ENCODE measurements at regions not wholly inside any gene's neighbourhood (a gene's known extent, or its start where the extent isn't known, plus 50 kb on each side); places are given as distances from the start of the nearest gene placed in this dataset.

DNA sequence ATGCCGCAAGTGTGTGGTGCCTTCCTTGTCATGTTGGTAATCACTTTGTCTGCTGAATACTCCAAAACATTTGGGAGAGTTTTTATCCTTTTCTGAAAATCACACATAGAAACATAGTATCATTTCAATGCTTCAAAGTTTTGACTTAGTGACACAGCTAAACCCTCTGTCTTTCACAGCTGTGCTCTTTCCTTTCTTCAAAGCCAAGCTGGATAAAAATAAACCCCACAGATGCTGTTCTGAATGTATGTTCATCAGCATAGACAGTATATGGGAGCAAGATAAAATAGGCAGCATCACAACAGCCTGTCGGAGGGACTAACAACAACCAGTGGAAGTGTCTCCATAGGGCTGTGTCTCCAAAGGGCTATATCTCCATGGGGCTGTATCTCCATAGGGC, 331.3 kb upstream of the DCC start:
- Mint-ChIP-seq H3K27me3 (no peaks in the 10 kb centered on the region), H3K4me1 (no peaks in the 10 kb centered on the region), H3K27ac (no peak overlapping the region), H3K4me3 (no peak overlapping the region), H3K36me3 (ENCODE audit: low read depth) (no peaks in the 10 kb centered on the region), H3K9me3 (peaks cover 3% of the 10 kb centered on the region)
- CTCF ChIA-PET: no interaction called here
- POLR2A ChIA-PET: no interaction called here
- DNase-seq: no peak

DNA sequence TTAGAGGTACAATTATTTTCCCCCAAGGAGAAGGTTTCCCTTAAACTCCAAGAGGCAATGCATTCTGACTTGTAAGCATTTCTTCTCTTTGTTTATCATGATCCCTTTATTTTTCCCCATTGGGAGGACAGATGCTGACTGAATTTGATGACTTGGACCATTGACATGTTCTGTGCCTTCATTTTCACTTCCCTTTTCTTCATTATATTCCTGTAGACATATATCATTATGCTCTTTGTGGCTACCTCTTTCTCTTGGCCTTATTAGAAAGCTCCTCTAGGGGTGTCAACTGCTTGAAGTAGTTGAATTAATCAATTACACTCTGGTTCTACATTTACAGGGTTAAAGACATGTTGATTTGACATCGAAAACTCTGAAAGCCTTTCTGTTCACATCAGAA, 330.0 kb upstream of the DCC start:
- DNase-seq: no peak
- ChIA-PET POLR2A (no interaction called here), CTCF (no interaction called here)
- Mint-ChIP-seq H3K27me3 (no peaks in the 10 kb centered on the region), H3K9me3 (peaks cover 2% of the 10 kb centered on the region), H3K27ac (no peak overlapping the region), H3K4me3 (no peak overlapping the region), H3K4me1 (no peaks in the 10 kb centered on the region), H3K36me3 (ENCODE audit: low read depth) (no peaks in the 10 kb centered on the region)

DNA sequence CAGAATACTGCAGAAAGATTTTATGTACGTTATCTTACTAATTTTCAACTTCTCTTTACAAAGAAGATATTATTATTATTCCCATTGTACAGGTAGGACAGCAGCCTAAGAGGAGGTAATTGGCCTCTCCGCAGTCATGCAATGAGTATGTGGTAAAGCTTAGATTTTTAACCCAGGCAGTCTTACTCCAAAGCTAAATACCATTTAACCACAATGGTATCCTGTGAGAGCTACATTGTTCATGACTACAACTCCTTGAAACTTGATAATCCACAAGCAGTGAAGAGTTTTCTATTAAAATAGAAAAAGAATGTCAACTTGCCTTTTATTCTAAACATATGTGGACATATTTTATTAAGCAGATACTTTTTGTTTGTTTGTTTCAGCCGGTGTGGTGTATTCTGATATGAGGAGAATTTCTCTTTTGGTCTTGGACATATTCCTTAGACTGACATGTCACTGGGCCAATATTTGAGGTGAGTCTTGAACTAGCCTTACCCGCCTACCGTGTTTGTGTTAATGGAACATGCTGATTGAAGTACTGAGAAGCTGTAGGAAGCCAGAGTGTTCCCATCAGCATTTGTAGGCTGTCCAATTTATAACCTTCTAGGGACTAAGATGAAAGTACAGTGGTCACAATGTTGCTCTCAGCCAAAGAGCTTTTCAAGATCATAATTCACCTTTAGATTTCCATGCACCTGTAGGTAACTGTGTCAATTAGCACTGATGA, 293.9 kb upstream of the DCC start:
- CTCF ChIA-PET: no interaction called here
- DNase-seq: no peak
- Mint-ChIP-seq H3K36me3 (ENCODE audit: low read depth) (no peaks in the 10 kb centered on the region), H3K4me3 (no peak overlapping the region), H3K27ac (no peak overlapping the region), H3K27me3 (no peaks in the 10 kb centered on the region), H3K4me1 (no peaks in the 10 kb centered on the region), H3K9me3 (no peaks in the 10 kb centered on the region)
- POLR2A ChIA-PET: no interaction called here

DNA sequence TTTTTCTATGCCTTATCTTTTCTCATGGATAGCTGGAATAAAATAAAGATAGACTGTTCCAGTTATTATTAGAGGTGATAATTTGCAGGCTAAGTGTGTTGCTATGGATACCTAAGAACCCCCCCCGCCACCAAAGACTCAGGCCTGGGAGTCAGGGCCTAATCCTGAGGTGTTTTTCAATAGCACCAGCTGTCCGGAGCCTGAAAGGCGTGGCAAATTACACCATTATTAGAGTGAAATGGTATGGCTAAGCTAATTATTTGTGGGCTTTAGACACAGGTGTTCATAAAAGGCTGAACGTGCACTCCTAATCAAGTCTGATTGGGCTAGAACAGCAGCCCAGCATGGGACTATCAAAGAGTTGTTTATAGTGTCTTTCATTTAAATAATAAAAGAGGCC, 293.2 kb upstream of the DCC start:
- POLR2A ChIA-PET: no interaction called here
- Mint-ChIP-seq H3K36me3 (ENCODE audit: low read depth) (no peaks in the 10 kb centered on the region), H3K27me3 (no peaks in the 10 kb centered on the region), H3K4me1 (no peaks in the 10 kb centered on the region), H3K9me3 (no peaks in the 10 kb centered on the region), H3K27ac (no peak overlapping the region), H3K4me3 (no peak overlapping the region)
- CTCF ChIA-PET: no interaction called here
- no peak for DNase-seq

DNA sequence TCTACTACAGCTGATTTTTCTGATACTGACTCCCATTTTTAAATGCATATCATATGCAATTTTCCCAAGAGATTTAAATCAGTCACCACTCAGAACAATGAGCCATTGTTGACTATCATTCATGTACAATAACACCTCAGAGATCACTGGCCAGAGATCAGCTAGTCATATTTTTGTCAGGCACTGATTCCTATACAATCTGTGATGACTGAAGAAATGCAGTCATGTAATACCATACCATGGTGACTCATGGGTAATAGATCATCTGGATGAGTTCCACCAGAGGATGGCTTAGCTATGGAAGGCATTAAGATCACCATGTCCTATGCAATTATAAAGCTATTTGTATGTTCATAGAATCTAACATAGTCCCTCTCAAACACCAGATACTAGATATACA, 285.7 kb upstream of the DCC start:
- no peak overlapping the region for H3K4me3 Mint-ChIP-seq
- peaks cover 2% of the 10 kb centered on the region for H3K9me3 Mint-ChIP-seq
- ChIA-PET CTCF (no interaction called here), POLR2A (no interaction called here)
- no peaks in the 10 kb centered on the region for H3K36me3 Mint-ChIP-seq (ENCODE audit: low read depth)
- no peak for DNase-seq
- H3K27me3 Mint-ChIP-seq: no peaks in the 10 kb centered on the region
- no peaks in the 10 kb centered on the region for H3K4me1 Mint-ChIP-seq
- no peak overlapping the region for H3K27ac Mint-ChIP-seq

GRCh38 chr18:52060607-52061304, 279.2 kb upstream of the DCC start:
- ChIA-PET POLR2A (no interaction called here), CTCF (no interaction called here)
- Mint-ChIP-seq H3K4me1 (no peaks in the 10 kb centered on the region), H3K9me3 (peaks cover 5% of the 10 kb centered on the region), H3K27me3 (no peaks in the 10 kb centered on the region), H3K36me3 (ENCODE audit: low read depth) (no peaks in the 10 kb centered on the region), H3K4me3 (no peak overlapping the region), H3K27ac (no peak overlapping the region)
- DNase-seq: no peak

GRCh38 chr18:52063923-52064322, 276.1 kb upstream of the DCC start:
- CTCF ChIA-PET: no interaction called here
- Mint-ChIP-seq H3K27ac (no peak overlapping the region), H3K9me3 (peaks cover 7% of the 10 kb centered on the region), H3K36me3 (ENCODE audit: low read depth) (no peaks in the 10 kb centered on the region), H3K4me1 (no peaks in the 10 kb centered on the region), H3K4me3 (no peak overlapping the region), H3K27me3 (no peaks in the 10 kb centered on the region)
- POLR2A ChIA-PET: no interaction called here
- DNase-seq: no peak

DNA sequence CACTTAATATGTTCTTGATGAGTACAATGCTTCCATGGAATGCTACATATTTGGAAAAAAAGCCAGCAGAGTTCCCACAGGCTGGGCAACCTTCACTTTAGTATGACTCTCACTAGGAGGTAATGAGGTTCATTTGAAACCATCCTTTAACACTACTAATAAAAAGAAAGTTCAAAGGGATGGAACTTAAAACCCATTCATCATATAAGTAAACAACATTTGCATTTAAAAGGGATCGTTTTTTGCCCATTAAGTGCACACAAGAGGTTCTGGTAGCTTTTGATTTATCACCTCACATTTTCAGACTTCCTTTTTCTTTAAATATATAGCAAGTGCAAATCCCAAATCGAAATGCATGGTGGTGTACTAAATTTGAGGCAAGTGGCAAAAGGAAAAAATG, 270.8 kb upstream of the DCC start:
- POLR2A ChIA-PET: no interaction called here
- CTCF ChIA-PET: no interaction called here
- Mint-ChIP-seq H3K27me3 (no peaks in the 10 kb centered on the region), H3K9me3 (peaks cover 4% of the 10 kb centered on the region), H3K36me3 (ENCODE audit: low read depth) (no peaks in the 10 kb centered on the region), H3K27ac (no peak overlapping the region), H3K4me1 (no peaks in the 10 kb centered on the region), H3K4me3 (no peak overlapping the region)
- no peak for DNase-seq

DNA sequence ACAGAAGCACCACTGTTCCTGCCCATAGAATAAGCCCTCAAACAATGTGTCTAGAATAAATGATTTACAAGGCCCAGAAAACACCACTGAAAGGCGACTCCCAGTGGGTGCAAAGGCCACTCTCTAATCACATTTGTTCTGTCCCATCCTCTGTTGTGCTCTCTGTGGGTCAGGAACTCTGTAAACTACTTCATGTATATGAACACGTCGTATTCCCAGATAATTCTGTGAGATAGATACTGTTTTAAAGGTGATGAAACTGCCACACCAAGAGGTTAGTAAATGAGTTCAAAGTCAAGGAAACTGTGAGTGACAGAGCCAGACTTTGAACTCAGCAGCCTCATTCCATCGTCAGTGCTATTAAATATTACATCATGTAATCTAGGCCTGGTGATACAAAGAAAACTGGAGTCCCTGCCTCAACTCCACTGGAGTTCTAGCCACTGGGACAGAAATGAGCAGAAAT, 269.7 kb upstream of the DCC start:
- Mint-ChIP-seq H3K9me3 (peaks cover 7% of the 10 kb centered on the region), H3K4me1 (no peaks in the 10 kb centered on the region), H3K27ac (no peak overlapping the region), H3K4me3 (no peak overlapping the region), H3K27me3 (no peaks in the 10 kb centered on the region), H3K36me3 (ENCODE audit: low read depth) (no peaks in the 10 kb centered on the region)
- ChIA-PET CTCF (no interaction called here), POLR2A (no interaction called here)
- no peak for DNase-seq

DNA sequence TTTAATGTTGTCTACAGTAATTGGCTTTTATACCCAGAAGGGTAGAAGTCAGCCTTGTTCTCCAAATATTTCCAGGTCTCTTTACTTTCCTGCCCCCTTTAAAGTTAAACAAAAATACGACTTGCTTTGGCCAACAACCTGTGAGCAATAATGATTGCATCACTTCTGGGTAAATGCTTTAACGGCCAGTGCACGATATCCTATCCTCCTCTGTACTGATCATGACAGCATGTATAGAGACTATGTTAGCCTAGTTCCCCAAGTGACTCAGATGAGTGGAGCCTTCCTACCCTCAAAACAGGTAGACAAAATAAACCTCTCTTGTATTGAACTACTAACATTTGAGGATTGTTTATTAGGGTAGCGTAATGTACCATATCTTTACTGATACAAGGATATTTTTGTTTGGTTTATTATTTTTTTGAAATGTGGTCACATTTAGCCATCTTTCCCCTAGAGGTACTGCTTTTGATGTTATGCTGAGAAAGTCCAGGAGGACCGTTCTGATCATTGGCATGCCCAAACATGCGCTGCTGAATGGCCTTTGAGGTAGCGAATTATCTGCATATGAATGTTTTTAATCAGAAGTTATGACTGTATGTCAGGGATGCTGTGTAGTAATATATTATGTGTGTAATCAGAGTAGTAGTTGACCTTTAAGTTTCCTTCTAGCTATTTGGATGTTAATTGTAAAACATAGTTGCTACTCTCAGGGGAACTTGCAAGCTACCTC, 262.6 kb upstream of the DCC start:
- no peaks in the 10 kb centered on the region for H3K27me3 Mint-ChIP-seq
- H3K9me3 Mint-ChIP-seq: peaks cover 2% of the 10 kb centered on the region
- H3K27ac Mint-ChIP-seq: no peak overlapping the region
- POLR2A ChIA-PET: no interaction called here
- no peaks in the 10 kb centered on the region for H3K4me1 Mint-ChIP-seq
- no peak overlapping the region for H3K4me3 Mint-ChIP-seq
- CTCF ChIA-PET: no interaction called here
- DNase-seq: no peak
- H3K36me3 Mint-ChIP-seq (ENCODE audit: low read depth): no peaks in the 10 kb centered on the region

DNA sequence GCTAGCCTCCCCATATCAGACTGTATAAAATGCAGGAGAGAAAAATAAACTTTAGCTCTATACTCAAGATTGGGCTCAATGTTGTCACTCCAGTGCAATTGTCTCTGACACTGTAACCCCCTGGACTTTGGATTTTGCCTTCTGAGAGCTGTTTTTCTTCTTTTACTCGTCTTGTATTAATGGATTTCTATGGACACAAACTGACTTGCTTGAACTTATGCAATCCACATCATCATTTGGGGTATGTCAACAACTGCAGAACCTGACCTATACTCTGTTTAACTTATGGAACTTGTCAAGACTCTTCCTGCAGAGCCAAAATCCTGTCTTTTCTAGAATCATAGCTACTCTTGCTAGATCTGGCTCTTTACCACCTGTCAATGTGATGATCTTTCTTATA, 257.8 kb upstream of the DCC start:
- Mint-ChIP-seq H3K9me3 (no peaks in the 10 kb centered on the region), H3K4me1 (no peaks in the 10 kb centered on the region), H3K4me3 (no peak overlapping the region), H3K36me3 (ENCODE audit: low read depth) (no peaks in the 10 kb centered on the region), H3K27ac (no peak overlapping the region), H3K27me3 (no peaks in the 10 kb centered on the region)
- POLR2A ChIA-PET: no interaction called here
- CTCF ChIA-PET: no interaction called here
- DNase-seq: no peak

GRCh38 chr18:52087140-52087539, 252.9 kb upstream of the DCC start:
- H3K4me1 Mint-ChIP-seq: no peaks in the 10 kb centered on the region
- ChIA-PET CTCF (no interaction called here), POLR2A (no interaction called here)
- no peak for DNase-seq
- H3K9me3 Mint-ChIP-seq: no peaks in the 10 kb centered on the region
- no peak overlapping the region for H3K27ac Mint-ChIP-seq
- H3K4me3 Mint-ChIP-seq: no peak overlapping the region
- H3K27me3 Mint-ChIP-seq: no peaks in the 10 kb centered on the region
- no peaks in the 10 kb centered on the region for H3K36me3 Mint-ChIP-seq (ENCODE audit: low read depth)

- H3K9me3 Mint-ChIP-seq: no peaks in the 10 kb centered on the region
- no peak overlapping the region for H3K27ac Mint-ChIP-seq
- H3K36me3 Mint-ChIP-seq (ENCODE audit: low read depth): no peaks in the 10 kb centered on the region
- no peaks in the 10 kb centered on the region for H3K4me1 Mint-ChIP-seq
- no peak for DNase-seq
- H3K27me3 Mint-ChIP-seq: no peaks in the 10 kb centered on the region
- CTCF ChIA-PET: no interaction called here
- POLR2A ChIA-PET: no interaction called here
- H3K4me3 Mint-ChIP-seq: no peak overlapping the region
Observed at GRCh38 chr18:52090005-52090404, 250.0 kb upstream of the DCC start.

DNA sequence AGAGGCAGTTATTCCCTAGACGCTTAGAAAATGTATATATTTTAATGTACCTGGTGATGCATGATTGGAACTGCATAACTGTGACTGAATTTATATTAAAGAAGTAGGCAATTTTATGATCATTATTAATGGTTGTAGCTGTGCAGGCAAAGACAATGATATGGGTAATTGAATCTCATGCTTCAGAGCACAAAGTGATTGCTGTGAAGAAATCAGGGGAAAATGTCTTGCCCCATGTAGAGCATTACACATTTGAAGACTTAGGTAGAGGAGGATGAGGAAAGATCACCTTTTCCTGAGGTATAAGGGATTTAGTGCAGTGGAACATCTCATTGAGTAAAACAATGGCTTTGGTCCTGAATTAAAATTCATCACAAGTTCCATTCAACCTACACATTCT, 246.8 kb upstream of the DCC start:
- no peak overlapping the region for H3K4me3 Mint-ChIP-seq
- POLR2A ChIA-PET: no interaction called here
- no peaks in the 10 kb centered on the region for H3K36me3 Mint-ChIP-seq (ENCODE audit: low read depth)
- no peak for DNase-seq
- H3K4me1 Mint-ChIP-seq: no peaks in the 10 kb centered on the region
- no peaks in the 10 kb centered on the region for H3K9me3 Mint-ChIP-seq
- CTCF ChIA-PET: no interaction called here
- H3K27ac Mint-ChIP-seq: no peak overlapping the region
- H3K27me3 Mint-ChIP-seq: no peaks in the 10 kb centered on the region

Measured in activated CD4-positive, alpha-beta memory T cell treated with anti-CD3 and anti-CD28 coated beads, Interleukin-2, amount 10 ng/mL, durations not matched to agents 7 days and 5 days (primary cell).